HL-60/S4 treated with phorbol 12-myristate 13-acetate at 8.2 ng/mL for 4 days and 3 days (cell line): ENCODE measurements at regions not wholly inside any gene's neighbourhood (a gene's known extent, or its start where the extent isn't known, plus 50 kb on each side); places are given as distances from the start of the nearest gene placed in this dataset.

Source experiments
- in situ Hi-C: fragments of 300-500 bp; cut with MboI; formaldehyde crosslinking; loops from 2 replicates; pipeline ENCODE4 v1.15.0; 2022; ENCODE audit warnings: low sequenced_read_pairs

DNA sequence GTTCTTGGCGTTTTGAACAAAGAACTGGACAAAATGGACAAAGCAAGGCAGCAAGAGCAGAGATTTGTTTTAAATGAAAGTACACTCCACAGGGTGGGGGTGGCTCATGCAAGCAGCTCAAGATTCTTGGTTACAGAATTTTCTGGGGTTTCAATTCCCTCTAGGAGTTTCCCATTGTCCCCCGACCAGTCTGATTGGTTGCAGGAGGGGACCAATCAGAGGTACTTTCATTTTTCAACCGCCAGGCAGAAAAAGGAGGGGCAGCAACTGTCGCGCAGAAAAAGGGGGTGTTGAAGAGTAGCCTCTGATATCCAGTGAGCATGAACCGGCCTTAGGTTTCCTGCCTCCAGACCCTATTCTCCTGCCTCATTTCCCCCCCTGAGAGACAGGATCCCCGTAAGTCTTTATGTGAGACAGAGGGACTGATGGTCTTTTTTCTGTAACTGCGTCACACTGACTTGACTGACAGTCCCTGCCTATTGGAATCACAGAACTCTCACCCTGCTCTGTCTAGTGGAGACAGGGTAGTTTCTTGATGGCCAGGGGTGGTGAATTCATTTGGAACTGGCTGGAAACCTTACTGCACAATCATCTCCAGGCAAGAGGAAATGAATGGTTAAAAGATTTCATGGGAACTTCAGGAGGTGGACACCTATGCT is 59.4 kb upstream of the ALOX12 start:
- in situ Hi-C loops = no loop called here

DNA sequence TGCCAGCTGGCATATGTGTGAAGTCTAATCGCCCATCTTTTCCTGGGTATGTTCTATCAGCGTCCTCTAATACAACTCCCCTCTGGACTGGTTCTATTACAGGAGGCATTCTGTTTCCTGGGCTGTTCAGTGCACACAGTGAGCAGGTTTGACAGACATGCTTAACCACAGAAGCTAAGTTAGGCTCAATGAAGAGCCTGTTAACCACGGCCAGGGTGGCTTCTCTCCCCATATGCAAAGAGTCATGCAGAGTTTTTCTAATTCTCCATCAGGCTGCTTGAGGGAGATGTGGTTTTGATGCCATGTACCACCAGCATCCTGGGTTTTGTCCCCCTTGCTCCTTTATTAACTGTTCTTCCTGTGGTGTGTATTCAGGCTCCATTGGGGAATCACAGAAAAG is 57.2 kb upstream of the ALOX12 start:
- in situ Hi-C loops = no loop called here

DNA sequence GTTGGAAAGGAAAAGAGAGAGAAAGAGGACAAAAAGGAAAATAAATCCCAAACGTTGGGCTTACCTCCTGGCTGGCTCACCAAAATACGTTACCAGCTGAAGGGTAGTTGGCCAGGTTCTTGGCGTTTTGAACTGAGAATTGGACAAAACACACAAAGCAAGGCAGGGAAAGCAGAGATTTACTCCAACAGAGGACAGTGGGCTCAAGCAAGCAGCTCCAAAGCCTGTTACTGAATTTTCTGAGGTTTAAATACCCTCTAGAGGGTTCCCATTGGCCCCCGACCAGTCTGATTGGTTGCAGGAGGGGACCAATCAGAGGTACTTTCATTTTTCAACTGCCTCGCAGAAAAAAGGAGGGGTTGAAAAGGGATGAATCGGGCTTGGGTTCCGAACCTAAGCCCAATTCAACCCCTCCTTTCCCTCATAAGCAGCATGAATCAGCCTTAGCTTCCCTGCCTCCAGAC is 55.6 kb upstream of the ALOX12 start:
- in situ Hi-C loops = no loop called here

DNA sequence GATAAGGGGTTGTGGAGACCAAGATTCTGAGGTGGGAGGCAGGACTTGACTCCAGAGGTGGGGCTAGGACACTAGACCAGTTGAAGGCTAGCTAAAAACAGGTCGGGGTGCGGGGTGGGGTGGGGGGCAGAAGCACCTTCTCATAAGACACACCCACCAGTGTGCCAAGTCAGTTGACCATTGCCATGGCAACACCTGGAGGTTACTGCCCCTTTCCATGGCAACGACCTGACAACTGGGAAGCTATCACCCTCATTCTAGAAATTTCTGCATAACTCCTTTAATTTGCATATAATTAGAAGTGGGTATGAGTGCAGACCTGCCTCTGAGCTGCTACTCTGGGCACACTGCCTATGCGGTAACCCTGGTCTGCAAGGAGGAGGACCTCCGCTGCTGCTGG is 53.9 kb upstream of the ALOX12 start:
- in situ Hi-C loops = no loop called here

DNA sequence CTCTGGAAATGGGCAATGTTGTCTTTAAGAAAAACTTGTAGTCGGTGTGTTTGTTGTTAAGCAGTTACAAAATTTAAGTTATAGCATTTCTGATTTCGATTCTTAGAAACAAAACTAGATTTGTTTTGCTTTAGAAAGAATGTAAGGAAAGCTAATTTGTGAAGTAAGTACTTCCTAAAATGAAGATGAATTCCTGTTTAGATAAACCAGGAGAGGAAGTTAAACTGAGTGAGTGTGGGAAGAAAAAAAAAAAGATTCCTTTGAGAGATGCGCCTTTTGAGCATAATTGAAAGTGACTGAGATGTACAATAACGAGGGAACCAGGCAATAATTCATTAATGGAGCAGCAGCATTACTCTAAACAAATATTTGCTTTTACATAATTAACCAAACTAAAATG is 52.4 kb upstream of the ALOX12 start:
- in situ Hi-C loops = no loop called here
